HUDEP-2 (cell line): ENCODE measurements at regions not wholly inside any gene's neighbourhood (a gene's known extent, or its start where the extent isn't known, plus 50 kb on each side); places are given as distances from the start of the nearest gene placed in this dataset.
"Not testable (repeated sequence)": the region's sequence is repeated elsewhere in the genome, so short reads cannot be mapped to it uniquely, and the experiment has no call there.

Experiments used
- DNase-seq, 76 experiments: peaks; one replicate each; lab custom pipeline; 2025; ENCODE audit not compliant: unreplicated experiment in 76 of 76; lab: John Stamatoyannopoulos, UW

DNA sequence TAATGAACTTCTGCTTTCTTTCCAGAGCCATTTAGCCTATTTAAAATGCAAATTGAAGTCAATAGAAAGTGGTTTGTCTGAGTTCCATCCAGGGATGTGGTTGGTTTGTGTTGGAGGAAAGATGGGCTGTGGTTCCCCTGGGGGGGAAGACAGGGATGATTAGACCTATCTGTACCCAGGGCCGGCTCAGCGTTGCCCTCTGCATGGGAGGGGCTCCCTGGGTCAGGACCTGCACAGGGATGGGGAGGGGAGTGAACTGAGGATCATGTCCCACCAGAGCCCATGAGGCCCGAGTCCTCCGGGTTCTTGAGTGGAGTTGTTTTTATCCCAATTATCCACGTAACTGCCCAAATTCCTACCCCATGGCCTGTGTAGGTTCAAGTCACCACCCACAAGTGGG is 76.9 kb upstream of the SFSWAP start:
- DNase-seq, result no peak

DNA sequence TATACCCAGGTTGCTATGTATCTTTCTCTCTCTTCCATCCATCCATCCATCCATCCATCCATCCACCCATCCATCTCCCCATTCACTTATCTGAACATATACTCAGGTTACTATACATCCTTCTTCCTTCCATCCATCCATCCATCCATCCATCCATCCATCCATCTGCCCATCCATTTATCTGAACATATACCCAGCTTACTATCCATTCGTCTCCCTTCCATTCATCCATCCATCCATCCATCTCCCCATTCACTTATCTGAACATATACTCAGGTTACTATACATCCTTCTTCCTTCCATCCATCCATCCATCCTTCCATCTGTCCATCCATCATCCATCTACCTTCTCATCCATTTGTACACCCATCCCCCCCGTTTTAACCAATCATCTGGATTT is 75.9 kb upstream of the SFSWAP start:
- DNase-seq, result not testable (repeated sequence)

DNA sequence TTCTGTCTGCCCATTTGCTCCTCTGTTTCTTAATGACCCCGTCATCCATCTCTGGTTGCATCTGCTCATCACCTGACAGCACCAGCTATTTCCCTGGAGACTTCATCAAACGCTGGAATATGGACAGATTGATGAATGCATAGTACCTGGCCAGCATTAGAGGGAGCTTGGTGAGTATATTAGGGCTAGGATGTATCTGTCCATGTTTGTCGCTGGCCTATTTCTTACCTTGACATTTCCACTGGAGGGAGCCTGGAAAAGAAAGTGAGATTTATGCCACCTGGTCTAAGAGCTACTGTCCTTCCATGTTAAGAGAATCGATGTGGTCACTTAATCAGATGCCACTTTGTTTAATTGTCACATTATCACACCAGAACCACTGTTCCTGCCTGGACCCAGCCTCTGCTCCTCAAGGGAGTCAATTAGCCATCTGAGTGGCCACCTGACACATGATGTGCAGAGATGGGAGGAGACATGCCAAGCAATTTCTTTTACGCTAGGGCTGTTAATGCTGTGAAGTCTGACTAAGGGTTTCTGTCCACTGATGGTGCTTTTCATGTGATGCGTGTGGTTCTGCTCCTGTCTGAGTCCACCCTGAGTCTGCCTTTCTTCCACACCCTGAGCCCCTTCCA is 75.3 kb upstream of the SFSWAP start:
- no peak for DNase-seq

DNA sequence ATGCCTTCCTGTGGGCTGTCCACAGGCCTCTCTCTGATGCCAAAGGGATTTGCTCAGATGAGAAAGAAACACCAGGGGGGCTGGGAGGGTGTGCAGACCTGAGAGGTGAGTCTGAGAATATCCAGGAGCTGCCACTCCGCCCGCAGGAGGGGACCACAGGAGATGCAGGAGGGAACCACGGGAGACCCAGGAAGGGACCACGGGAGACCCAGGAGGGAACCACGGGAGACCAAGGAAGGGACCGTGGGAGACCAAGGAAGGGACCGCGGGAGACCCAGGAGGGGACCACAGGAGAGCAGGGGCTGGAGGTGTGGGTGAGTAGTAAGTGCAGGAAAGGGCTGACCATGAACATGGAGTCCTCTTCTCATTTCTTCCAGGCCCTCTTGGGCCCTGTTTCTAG is 74.6 kb upstream of the SFSWAP start:
- DNase-seq, result no peak

DNA sequence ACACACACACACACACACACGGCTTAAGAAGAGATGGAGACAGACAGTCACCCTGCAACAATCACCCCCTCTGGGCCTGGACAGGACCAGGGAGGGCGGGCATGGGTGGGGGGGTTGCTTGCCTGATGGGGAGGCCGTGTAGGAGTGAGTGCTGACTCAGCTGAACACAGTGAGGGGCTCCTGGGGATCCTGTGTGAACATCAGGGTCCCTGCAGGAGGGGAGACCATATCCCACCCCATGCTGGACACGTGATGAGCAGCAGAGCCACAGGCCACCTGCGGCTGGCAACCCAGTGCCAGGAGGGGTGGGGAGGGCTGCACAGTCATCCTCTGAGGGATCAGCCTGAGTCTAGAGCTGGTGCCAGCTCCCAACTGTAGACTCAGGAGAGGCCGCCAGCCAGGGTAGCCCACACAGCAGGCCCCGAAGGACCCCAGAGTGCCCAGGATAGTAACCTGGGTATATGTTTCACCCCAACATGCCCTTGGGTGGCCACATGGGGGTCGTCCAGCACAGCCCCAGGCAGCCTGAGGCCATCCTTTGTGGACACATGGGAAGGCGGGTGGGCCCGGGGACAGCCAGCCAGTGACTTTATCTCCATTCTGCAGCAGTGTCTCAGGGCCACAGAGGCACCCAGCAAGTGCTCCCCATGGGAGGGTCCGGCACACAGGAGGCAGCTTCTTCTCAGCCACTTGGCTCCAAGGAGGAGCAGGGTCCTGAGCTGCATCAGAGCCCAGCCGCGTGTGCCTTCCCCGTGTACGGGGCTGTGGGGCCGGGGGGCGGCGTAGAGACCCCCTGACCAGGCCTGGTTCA is 73.7 kb upstream of the SFSWAP start:
- peak in 26 of 76 experiments; percentile 11 to 69 (median 34) for DNase-seq

DNA sequence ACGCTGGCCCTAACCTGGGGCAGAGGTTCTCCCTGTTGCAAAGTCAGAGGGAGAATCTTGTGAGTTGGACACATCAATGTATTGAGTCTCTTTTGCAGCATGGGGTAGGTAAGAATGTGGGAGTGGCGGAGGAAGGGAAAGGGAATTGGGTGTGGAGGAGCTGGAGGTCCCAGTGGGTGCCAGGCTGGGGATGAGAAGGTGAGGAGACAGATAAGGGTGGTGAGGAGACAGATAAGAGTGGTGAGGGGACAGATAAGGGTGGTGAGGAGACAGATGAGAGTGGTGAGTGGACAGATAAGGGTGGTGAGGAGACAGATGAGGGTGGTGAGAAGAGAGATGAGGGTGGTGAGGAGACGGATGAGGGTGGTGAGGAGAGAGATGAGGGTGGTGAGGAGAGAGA is 72.9 kb upstream of the SFSWAP start:
- DNase-seq, result peak in 23 of 76 experiments; percentile 13 to 69 (median 40)

DNA sequence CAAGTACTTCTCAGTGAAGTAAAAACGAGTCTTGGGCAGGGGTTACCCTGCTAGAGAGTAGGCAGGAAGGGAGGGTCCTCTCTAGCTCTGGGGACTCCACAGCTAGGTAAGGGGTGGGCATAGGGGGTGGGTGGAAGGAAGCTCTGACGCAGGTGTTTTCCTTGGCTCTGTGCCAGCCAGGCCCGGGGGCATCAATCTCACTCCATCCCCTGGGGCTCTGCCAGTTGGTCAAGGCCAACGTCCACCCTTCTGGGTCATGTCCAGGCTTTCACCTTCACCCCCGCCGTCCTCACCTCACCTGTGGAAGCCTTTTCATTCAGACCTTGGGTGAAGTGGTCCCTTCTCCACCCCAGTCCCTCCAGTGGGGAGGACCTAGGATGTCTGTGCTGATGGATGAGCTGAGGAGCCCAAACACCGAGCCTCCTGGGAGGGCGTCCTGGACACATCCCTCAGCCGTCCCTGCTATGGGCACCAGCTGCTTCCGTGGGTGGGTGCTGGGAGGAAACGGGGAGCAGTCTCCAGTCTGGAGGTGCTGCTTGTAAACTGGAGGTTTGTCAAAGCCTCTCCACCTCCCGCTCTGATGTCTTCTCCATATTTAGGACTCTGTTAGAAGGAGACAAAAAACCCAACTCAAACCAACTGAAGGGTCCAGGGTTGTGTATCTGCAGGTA is 71.5 kb upstream of the SFSWAP start:
- DNase-seq, result no peak

DNA sequence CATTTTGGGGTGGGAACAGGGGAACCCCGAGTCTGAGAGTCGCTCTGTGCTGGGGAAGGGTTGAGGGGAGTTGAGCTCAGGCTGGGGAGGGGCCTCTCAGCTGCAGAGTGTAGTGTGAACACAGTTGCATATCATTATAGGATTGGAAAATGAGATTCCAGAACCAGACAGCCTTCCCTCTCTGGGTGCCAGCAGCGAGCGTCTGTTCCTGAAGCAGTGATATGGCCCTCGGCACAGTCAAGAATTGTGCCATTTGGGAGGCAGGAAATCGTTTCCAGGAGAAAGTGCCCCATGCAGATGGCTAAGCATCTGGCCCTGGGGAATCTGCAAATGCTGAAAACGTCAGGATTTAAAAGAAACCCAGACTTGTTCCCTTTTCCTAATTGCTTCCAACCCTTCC is 70.4 kb upstream of the SFSWAP start:
- DNase-seq, result no peak

DNA sequence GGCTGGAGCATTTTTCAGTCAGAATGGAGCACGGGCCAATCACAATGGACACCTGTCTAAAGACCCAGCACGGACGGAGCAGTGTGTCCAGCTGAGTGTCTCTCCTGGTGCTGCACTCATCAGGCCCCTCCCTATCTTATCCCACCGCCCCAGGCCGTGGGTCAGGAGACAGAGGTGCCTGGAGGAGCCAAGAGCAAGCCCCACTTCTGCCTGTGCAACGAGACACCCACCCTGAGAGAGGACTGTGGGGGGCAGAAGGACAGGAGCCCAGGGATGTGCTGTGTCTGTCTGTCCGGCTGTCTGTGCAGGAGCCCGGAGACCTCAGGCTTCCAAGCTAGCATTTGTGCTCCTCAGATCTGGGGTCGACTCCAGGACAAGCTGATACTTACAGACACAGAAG is 69.6 kb upstream of the SFSWAP start:
- DNase-seq, result no peak

DNA sequence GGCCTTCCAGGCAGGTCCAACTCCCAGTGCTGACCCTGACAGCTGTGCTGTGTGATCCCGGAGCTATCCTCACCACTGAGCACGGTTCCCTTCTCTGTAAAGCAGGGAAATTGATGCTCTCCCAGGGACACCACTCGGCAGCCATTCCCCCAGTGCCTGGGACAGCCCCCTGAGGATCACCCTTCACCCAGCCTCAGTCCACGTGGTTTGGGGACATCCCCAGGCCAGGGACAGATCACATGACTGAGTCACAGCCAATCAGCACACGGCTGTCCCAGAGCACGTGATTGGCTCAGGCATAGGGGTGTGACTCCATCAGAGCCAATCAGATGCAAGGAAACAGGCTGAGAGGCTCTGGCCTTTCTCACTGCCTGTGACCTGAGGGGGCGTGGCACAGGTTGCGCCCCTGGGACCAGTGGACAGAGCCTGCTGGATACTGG is 68.8 kb upstream of the SFSWAP start:
- peak in 2 of 76 experiments; percentile 2 to 33 for DNase-seq

DNA sequence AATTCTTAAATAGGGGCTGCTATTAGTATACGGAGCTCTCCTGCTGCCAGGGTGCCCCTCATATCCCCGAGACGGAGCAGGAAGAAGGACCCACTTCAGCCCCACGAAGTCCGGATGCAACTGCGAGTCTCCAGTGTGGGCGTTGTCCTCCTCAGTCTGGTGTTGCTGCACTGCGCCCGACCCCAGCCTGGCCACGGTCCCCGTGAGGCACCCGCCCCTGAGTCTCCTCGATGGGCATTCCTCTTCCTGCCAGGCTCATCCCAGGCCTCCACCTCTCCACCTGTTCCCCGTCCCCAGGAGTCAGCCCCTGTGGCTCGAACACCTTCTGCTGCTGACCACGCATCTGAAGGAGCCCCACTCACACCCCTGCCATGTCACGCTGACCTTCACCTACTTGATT is 68.1 kb upstream of the SFSWAP start:
- DNase-seq, result no peak

DNA sequence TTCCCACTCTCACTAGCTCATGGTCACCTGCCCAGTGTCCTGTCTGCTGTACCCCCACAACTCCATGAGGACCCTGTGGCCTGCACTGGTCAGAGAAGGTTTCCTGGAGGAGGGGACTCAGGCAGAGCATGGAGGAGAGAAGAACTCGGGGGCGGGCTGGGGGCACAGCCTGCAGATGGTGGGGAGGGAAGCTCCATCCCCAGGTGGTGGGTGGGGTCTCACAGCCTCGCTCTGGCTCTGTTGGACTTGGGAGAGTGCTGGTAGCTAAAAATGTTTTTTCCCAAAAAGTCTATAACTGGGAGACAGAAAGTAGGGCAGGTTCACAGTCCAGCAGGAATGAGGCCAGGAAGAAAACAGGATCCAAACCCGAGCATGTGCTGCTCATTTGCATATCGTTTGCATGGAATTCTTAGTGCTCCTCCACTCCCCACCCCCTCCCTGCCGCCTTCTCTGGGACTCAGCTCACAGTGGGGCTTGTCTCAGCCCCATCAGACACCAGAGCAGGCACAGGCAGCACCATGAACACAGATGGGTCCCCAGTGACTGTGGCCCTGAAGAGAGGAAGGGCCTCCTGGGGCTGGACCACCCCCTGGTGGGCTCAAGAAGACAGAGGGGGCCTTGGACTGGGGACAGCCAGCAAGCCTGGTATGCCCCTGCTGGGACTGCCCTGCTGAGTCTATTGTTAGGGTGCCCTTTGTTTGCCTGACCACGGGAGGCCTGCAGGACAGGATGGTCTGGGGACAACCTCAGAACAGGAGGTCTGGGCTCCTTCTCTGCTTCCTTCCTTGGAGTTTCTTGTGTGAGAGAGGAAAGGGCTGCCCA is 67.0 kb upstream of the SFSWAP start:
- DNase-seq, result no peak

DNA sequence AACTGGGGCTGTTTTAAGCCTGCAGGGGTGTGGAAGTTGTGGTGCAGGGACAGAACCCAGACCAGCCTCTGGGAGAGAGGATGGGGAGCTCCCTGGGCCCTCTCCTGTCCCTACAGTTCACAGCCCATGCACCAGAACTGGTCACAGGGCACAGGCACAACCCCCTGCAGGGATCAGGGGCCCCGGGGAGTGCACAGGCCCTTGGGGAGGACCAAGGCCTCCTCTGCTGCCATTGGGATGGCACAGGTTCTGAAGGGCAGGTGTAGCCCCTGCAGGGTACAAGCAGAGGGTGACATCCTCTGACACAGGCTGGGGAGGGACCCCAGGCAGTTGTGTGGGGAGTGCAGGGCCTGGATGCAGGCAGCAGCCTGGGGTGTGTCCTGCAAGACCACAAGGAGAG is 66.4 kb upstream of the SFSWAP start:
- no peak for DNase-seq

DNA sequence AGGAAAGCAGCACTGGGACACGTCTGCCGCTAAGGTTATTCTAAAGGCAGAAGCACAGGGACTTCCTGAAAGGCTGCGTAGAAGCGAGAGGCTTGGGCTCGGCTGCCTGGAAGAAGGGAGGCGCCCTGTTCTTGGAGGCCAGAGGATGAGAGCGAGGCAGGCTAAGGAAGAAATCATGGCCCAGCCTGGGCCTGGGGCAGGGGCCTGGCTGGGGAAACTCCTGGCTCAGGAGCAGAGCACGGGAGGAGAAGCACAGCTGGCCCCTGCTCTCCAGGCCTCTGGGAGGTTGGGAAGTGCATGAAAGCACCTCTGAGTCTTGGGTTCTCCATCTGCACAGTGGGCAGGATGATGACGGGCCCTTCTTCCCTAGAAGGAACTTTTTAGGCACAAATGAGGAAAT is 66.0 kb upstream of the SFSWAP start:
- not testable (repeated sequence) for DNase-seq

DNA sequence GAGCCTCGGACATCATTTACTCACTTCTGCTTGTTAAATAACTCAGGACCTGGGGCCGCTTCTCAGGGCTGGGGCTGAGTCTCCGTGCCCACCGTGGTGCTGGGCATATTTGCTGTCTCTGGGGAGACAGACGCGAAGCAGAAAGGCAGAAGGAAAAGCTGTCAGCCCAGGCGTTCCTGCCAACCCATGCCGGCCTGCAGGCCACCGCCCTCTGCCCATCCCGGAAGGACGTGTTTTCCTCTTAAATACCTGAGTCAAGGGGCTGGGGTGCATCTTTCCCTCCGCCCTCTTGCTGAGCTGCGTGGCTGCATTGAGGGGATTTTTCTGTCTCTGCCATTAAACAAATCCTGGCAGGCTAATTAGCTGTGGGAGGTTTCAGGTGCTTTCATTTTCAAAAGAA is 65.3 kb upstream of the SFSWAP start:
- not testable (repeated sequence) for DNase-seq

DNA sequence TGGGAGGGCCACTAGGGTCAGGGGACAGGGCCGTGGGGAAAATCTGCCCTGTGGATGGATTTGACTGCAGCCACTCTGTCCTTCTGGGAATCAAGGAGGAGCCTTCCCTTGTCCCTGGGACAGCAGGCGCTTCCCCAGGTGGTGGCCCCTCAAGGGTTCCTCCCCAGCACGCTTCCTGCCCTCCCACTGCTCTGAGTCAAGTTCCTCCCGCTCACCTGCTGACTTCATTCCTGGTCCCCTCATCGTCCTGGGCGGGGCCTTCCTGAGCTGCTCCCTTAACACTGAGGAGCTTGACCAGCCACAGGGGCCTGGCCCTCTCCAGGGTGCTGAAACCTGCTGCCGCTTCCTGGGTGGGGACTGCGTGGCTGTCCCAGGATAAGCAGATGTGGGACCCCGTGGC is 64.4 kb upstream of the SFSWAP start:
- not testable (repeated sequence) for DNase-seq

DNA sequence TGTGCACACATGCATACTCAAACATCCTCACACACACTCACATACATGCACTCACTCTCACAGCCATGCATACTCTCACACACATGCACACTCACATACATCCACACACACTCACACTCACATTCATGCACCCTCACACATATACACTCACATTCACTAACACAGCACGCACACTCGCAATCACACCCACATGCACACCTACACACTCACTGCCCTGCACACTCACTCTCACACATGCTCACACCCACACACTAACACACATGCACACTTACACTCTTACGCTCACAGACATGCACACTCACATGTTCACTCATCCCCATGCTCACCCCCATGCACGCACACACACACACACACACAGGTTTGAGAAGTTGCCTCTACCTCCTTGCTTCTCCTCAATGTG is 63.2 kb upstream of the SFSWAP start:
- no peak for DNase-seq

DNA sequence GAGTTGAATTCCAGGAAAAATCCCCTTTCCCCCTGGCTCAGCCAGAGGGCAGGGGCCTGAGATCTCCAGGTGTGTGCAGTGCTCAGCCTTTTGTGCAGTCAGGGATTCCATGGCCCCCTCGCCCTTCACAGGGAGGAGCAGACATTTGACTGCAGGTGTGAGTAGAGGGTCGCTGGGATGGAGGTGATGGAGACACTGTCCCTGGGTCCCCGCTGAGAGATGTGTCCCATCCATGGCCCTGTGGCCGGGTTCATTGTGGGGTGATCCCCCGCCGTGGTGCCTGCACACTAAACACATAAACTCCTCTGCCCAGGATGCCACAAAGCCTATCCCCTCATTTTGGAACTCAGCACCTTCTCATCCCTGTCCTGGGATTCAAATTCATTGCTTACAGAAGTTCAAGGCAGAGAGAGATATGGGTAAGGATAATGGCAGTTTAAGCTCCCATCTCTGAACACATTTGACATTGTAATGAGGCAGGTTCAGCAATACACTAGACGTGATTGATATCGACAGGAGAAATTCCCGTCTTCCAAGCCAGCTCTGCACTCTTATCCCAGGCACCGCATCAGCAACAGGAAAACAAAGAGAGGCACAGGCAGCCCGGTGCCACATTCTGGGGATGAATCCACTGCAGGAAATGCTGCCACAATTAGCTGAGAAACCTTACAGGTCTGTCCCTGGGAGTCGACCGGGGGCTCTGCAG is 55.3 kb upstream of the SFSWAP start:
- DNase-seq, result not testable (repeated sequence)

DNA sequence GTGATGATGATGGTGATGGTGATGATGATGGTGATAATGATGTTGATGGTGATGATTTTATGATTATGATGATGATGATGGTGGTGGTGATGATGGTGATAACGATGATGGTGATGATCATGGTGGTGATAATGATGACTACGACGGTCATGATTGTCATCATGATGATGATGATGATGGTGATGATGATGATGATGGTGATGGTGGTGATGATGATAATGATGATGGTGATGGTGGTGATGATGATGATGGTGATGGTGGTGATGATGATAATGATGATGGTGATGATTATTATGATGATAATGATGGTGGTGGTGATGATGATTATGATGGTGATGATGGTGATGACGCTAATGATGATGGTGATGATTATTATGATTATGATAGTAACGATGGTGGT is 54.1 kb upstream of the SFSWAP start:
- DNase-seq, result not testable (repeated sequence)

DNA sequence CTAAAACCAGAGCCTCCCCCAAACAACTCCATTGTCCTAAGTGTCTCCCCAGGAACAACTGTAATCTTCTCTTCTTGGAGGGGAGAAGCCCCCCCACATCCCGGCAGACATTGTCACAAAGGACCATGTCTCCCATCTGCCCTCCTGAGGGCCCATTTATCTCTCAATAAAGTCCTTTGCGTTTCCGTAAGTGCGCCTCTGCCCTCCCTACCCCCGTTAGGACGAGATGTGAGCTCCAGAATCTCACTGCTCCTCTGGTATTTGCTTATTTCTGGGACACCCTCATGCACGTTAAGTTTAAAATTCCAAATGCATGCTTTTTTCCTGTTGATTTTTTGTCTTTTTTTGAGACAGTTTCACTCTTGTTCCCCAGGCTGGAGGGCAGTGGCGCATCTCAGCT is 52.3 kb upstream of the SFSWAP start:
- not testable (repeated sequence) for DNase-seq
